Psoas muscle (tissue), 7 donors: ENCODE measurements at regions not wholly inside any gene's neighbourhood (a gene's known extent, or its start where the extent isn't known, plus 50 kb on each side); places are given as distances from the start of the nearest gene placed in this dataset.

Experiments used
- ATAC-seq, 4 donors: fragments of 200-7000 bp; cut with Tn5 transposase; one replicate each; pipeline ENCODE4 v1.9.1; 2020; ENCODE audit warnings: moderate library complexity in 3 of 4, mild to moderate bottlenecking in 2 of 4
- DNase-seq, 2 donors: peaks; one replicate each; pipeline ENCODE4 v3.0.0-alpha.2; 2020
- H3K27ac ChIP-seq: fragments of 200-600 bp; one replicate; pipeline ENCODE4 v1.8.0; 2022
- H3K27me3 ChIP-seq, 3 donors: fragments of 200-600 bp in 1 of 3; one replicate each; pipeline versions ENCODE4 v1.6.1 to v1.8.0; 2013 to 2022; ENCODE audit warnings: low read length in 2 of 3, mild to moderate bottlenecking in 2 of 3, moderate library complexity in 1 of 3; ENCODE audit not compliant: insufficient read depth in 3 of 3
- H3K36me3 ChIP-seq, 2 donors: fragments of 200-600 bp in 1 of 2; one replicate each; pipeline versions ENCODE4 v1.6.1 to v1.8.0; 2013 to 2022; ENCODE audit warnings: low read depth in 1 of 2, mild to moderate bottlenecking in 1 of 2, moderate library complexity in 1 of 2; ENCODE audit not compliant: insufficient read depth in 1 of 2
- H3K4me1 ChIP-seq: fragments of 200-600 bp; one replicate; pipeline ENCODE4 v1.8.0; 2022
- H3K4me3 ChIP-seq: fragments of 200-600 bp; one replicate; pipeline ENCODE4 v1.8.0; 2022; ENCODE audit warnings: mild to moderate bottlenecking
- H3K9me3 ChIP-seq: fragments of 200-600 bp; one replicate; pipeline ENCODE4 v1.8.0; 2022
- WGBS, 3 donors: extraction: QIAGEN DNeasy Blood & Tissue Kit; methylation state at CpG; one replicate each; pipeline versions ENCODE4 v1.1.6 to v1.1.7; 2013; 5-methylcytosine and 5-hydroxymethylcytosine counted together
- intact Hi-C, 2 donors: fragments of 100-400 bp; cut with DNase I; formaldehyde crosslinking; loops; one replicate each; pipeline versions ENCODE4 v1.11.0 to v1.14.2; 2022
- TF ChIP-seq, protein P1 (sequence below): fragments of 200-600 bp; IDR thresholded peaks from one replicate; pipeline ENCODE4 v1.8.0; 2022; ENCODE audit warnings: antibody characterized with exemption
- donor health status: healthy with polysubstance abuse.
- donor health status: DM: no; HTN: no; CAD: no; lungs with moderate emphysema.
- donor health status: Bipolar disorder and iron deficiency.
- donor health status: healthy.
- donor health status: DM: yes; HTN: yes; CAD: no.
- donor health status: DM: no; HTN: no; CAD: no.
- donor health status: DM: yes; HTN: yes; CAD: no.

DNA sequence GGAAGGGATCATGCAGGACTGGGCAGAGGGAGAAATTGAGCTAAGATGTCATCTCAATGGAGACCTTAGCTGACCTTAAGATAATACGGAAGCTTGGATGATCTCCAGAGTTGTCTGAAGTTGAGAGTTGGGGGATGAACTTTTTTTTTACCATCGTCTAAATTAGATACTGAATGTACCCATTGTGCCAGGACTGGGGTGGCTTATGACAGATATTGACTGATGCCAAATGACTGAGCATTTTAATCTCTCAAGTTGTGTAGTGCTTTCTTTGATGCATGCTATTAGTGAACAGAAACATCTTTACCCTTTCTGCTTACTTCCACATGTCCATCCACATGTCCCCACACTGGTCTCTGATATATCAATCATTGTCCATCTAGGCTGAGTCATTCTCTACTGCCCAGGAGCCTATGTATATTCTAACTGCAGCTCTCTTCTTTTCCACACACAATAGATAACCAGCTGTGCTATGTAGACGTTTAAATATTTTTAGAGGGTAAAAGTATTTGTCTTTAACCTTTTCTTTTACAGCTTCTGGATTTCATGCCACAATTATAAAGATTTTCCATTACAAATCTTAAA is 60.2 kb upstream of the ZKSCAN2 start:
- Histone ChIP-seq H3K36me3 (no peaks in the 10 kb centered on the region), H3K4me3 (no peak overlapping the region), H3K9me3 (peaks cover 20% of the 10 kb centered on the region), H3K4me1 (no peaks in the 10 kb centered on the region), H3K27me3 (no peaks in the 10 kb centered on the region), H3K27ac (no peak overlapping the region)
- DNase-seq (no peak), ATAC-seq (no peak)
- WGBS, 3 donors, result 53 to 59% (median 56%) methylated on average over 3 of the region's 3 CpGs
- TF ChIP-seq, protein P1, sequence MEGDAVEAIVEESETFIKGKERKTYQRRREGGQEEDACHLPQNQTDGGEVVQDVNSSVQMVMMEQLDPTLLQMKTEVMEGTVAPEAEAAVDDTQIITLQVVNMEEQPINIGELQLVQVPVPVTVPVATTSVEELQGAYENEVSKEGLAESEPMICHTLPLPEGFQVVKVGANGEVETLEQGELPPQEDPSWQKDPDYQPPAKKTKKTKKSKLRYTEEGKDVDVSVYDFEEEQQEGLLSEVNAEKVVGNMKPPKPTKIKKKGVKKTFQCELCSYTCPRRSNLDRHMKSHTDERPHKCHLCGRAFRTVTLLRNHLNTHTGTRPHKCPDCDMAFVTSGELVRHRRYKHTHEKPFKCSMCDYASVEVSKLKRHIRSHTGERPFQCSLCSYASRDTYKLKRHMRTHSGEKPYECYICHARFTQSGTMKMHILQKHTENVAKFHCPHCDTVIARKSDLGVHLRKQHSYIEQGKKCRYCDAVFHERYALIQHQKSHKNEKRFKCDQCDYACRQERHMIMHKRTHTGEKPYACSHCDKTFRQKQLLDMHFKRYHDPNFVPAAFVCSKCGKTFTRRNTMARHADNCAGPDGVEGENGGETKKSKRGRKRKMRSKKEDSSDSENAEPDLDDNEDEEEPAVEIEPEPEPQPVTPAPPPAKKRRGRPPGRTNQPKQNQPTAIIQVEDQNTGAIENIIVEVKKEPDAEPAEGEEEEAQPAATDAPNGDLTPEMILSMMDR, result no peak
- intact Hi-C loops, result no loop called here

DNA sequence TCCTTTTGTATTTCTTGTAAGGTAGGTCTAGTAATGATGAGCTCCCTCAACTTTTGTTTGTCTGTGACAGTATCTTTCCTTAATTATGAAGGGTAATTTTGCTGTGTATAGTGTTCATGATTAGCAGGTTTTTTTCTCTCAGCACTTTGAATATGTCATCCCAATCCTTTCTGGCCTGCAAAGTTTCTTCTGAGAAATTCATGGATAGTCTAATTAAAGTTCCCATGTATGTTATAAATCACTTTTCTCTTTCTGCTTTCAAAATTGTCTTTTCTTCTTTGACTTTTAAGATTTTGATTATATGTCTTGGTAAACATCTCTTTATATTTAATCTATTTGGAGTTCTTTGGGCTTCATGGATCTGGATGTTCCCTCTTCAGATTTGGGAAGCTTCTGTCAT is 54.3 kb upstream of the ZKSCAN2 start:
- DNase-seq (no peak), ATAC-seq (no peak)
- intact Hi-C loops, result no loop called here
- Histone ChIP-seq H3K36me3 (no peaks in the 10 kb centered on the region), H3K4me3 (no peak overlapping the region), H3K27me3 (no peaks in the 10 kb centered on the region), H3K27ac (no peak overlapping the region), H3K4me1 (no peaks in the 10 kb centered on the region), H3K9me3 (peaks cover 16% of the 10 kb centered on the region)
- TF ChIP-seq, protein P1, result no peak

DNA sequence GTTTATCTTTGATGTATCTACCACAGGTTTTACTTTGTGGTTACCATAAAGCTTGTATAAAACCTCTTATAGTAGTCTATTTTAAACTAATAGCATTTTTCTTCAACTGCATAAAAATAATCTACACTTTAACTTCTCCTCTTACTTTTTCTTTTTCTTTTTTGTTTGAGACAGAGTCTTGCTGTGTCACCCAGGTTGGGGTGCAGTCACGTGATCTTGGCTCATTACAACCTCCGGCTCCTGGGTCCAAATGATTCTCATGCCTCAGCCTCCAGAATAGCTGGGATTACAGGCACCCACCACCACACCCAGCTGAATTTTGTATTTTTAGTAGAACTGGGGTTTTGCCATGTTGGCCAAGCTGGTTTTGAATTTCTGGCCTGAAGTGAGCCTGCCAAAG is 53.4 kb upstream of the ZKSCAN2 start:
- no peak overlapping the region for H3K27ac ChIP-seq
- H3K27me3 ChIP-seq, result no peaks in the 10 kb centered on the region
- intact Hi-C loops, result no loop called here
- TF ChIP-seq, protein P1, result no peak
- 87 to 89% (median 88%) methylated on average over 2 of the region's 2 CpGs for WGBS, 3 donors
- no peak for ATAC-seq
- DNase-seq, result no peak
- H3K9me3 ChIP-seq, result peaks cover 16% of the 10 kb centered on the region
- no peaks in the 10 kb centered on the region for H3K4me1 ChIP-seq
- no peaks in the 10 kb centered on the region for H3K36me3 ChIP-seq
- H3K4me3 ChIP-seq, result no peak overlapping the region
